HCEC 1CT (cell line): ENCODE measurements at regions not wholly inside any gene's neighbourhood (a gene's known extent, or its start where the extent isn't known, plus 50 kb on each side); places are given as distances from the start of the nearest gene placed in this dataset.
"Not testable (repeated sequence)": the region's sequence is repeated elsewhere in the genome, so short reads cannot be mapped to it uniquely, and the experiment has no call there.

ENCODE experiments used
- DNase-seq: peaks from one replicate; pipeline ENCODE4 v3.0.0-alpha.2; 2017

- no peak for DNase-seq
Observed at GRCh38 chr5:109992264-109992915, 302.7 kb downstream of the MAN2A1 start.

GRCh38 chr5:109994135-109994534 lies 304.4 kb downstream of the MAN2A1 start:
- no peak for DNase-seq

GRCh38 chr5:109996246-109996645 lies 306.5 kb downstream of the MAN2A1 start:
- no peak for DNase-seq

- DNase-seq: no peak
Observed at GRCh38 chr5:109997161-109997560, 307.4 kb downstream of the MAN2A1 start.

- DNase-seq: no peak
Observed at GRCh38 chr5:109998208-109998607, 308.5 kb downstream of the MAN2A1 start.

GRCh38 chr5:109998726-109999125 lies 309.0 kb downstream of the MAN2A1 start:
- no peak for DNase-seq

GRCh38 chr5:110001648-110002047 lies 311.9 kb downstream of the MAN2A1 start:
- no peak for DNase-seq

GRCh38 chr5:110002652-110003051 lies 312.9 kb downstream of the MAN2A1 start:
- DNase-seq: no peak

- DNase-seq: not testable (repeated sequence)
Observed at GRCh38 chr5:110005907-110006562, 316.3 kb downstream of the MAN2A1 start.

GRCh38 chr5:110007101-110007500 lies 317.4 kb downstream of the MAN2A1 start:
- no peak for DNase-seq

- DNase-seq: no peak
Observed at GRCh38 chr5:110008131-110008530, 318.4 kb downstream of the MAN2A1 start.

GRCh38 chr5:110012145-110012544 lies 322.4 kb downstream of the MAN2A1 start:
- DNase-seq: no peak

- DNase-seq: no peak
Observed at GRCh38 chr5:110013017-110013416, 323.3 kb downstream of the MAN2A1 start.

GRCh38 chr5:110017854-110018253 lies 328.1 kb downstream of the MAN2A1 start:
- no peak for DNase-seq

- no peak for DNase-seq
Observed at GRCh38 chr5:110018509-110018908, 328.8 kb downstream of the MAN2A1 start.

- no peak for DNase-seq
Observed at GRCh38 chr5:110019119-110019518, 329.4 kb downstream of the MAN2A1 start.

- no peak for DNase-seq
Observed at GRCh38 chr5:110019780-110020179, 330.1 kb downstream of the MAN2A1 start.

- DNase-seq: no peak
Observed at GRCh38 chr5:110021251-110021650, 331.5 kb downstream of the MAN2A1 start.

GRCh38 chr5:110025160-110025559 lies 335.4 kb downstream of the MAN2A1 start:
- DNase-seq: no peak

- DNase-seq: no peak
Observed at GRCh38 chr5:110027527-110028322, 338.0 kb downstream of the MAN2A1 start.

- no peak for DNase-seq
Observed at GRCh38 chr5:110031402-110032140, 341.8 kb downstream of the MAN2A1 start.

- no peak for DNase-seq
Observed at GRCh38 chr5:110032376-110032775, 342.6 kb downstream of the MAN2A1 start.

- no peak for DNase-seq
Observed at GRCh38 chr5:110034056-110034600, 344.4 kb downstream of the MAN2A1 start.
